Endothelial cell (in vitro differentiated cells): ENCODE measurements at regions not wholly inside any gene's neighbourhood (a gene's known extent, or its start where the extent isn't known, plus 50 kb on each side); places are given as distances from the start of the nearest gene placed in this dataset.
"Not testable (repeated sequence)": the region's sequence is repeated elsewhere in the genome, so short reads cannot be mapped to it uniquely, and the experiment has no call there.

Source experiments
- DNase-seq: peaks from one replicate; pipeline ENCODE4 v3.0.0; 2021; ENCODE audit warnings: low spot score
- H3K27ac Mint-ChIP-seq: one replicate; pipeline ENCODE4 v1.8.0; 2021; ENCODE audit warnings: mixed read lengths, inconsistent platforms; ENCODE audit not compliant: unreplicated experiment
- H3K27me3 Mint-ChIP-seq: one replicate; pipeline ENCODE4 v1.8.0; 2021; ENCODE audit warnings: mild to moderate bottlenecking, moderate library complexity, mixed read lengths, inconsistent platforms; ENCODE audit not compliant: unreplicated experiment
- H3K36me3 Mint-ChIP-seq: one replicate; pipeline ENCODE4 v1.8.0; 2021; ENCODE audit warnings: mild to moderate bottlenecking, low read depth, mixed read lengths, inconsistent platforms; ENCODE audit not compliant: unreplicated experiment
- H3K4me1 Mint-ChIP-seq: one replicate; pipeline ENCODE4 v1.8.0; 2021; ENCODE audit warnings: mild to moderate bottlenecking, mixed read lengths, inconsistent platforms; ENCODE audit not compliant: unreplicated experiment
- H3K4me3 Mint-ChIP-seq: one replicate; pipeline ENCODE4 v1.8.0; 2021; ENCODE audit warnings: mild to moderate bottlenecking, mixed read lengths, inconsistent platforms; ENCODE audit not compliant: unreplicated experiment
- H3K9me3 Mint-ChIP-seq: one replicate; pipeline ENCODE4 v1.8.0; 2021; ENCODE audit warnings: mixed read lengths, inconsistent platforms; ENCODE audit not compliant: unreplicated experiment
- TF ChIP-seq, protein P1 (sequence below): fragments of 200-600 bp; sonication (generic); IDR thresholded peaks from one replicate; pipeline ENCODE4 v1.5.0; 2021; ENCODE audit warnings: antibody characterized with exemption; ENCODE audit not compliant: unreplicated experiment

DNA sequence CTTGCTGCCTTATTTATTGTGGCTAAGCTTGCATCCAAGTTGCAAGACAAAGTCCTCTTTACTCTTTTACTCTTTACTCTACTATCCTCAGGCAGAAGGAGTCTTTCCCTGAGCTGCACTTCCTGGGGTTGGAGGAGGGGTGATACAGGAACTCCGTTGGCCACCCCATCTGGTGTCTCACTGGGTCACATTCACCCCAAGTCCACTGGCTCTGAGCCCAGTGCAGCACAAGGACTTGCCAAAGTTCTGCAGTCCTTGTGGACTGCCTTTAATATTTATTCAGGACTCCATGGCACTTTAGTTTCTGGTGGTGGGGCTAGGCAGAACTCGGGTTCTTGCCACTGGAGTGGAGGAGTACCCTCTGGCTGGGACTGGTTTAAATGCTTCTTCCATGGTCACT, 165.4 kb upstream of the KCNH8 start:
- Mint-ChIP-seq H3K27ac (no peak overlapping the region), H3K27me3 (no peaks in the 10 kb centered on the region), H3K9me3 (no peaks in the 10 kb centered on the region), H3K4me3 (no peak overlapping the region), H3K36me3 (no peaks in the 10 kb centered on the region), H3K4me1 (no peaks in the 10 kb centered on the region)
- DNase-seq, result no peak
- TF ChIP-seq, protein P1, sequence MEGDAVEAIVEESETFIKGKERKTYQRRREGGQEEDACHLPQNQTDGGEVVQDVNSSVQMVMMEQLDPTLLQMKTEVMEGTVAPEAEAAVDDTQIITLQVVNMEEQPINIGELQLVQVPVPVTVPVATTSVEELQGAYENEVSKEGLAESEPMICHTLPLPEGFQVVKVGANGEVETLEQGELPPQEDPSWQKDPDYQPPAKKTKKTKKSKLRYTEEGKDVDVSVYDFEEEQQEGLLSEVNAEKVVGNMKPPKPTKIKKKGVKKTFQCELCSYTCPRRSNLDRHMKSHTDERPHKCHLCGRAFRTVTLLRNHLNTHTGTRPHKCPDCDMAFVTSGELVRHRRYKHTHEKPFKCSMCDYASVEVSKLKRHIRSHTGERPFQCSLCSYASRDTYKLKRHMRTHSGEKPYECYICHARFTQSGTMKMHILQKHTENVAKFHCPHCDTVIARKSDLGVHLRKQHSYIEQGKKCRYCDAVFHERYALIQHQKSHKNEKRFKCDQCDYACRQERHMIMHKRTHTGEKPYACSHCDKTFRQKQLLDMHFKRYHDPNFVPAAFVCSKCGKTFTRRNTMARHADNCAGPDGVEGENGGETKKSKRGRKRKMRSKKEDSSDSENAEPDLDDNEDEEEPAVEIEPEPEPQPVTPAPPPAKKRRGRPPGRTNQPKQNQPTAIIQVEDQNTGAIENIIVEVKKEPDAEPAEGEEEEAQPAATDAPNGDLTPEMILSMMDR, result no peak

DNA sequence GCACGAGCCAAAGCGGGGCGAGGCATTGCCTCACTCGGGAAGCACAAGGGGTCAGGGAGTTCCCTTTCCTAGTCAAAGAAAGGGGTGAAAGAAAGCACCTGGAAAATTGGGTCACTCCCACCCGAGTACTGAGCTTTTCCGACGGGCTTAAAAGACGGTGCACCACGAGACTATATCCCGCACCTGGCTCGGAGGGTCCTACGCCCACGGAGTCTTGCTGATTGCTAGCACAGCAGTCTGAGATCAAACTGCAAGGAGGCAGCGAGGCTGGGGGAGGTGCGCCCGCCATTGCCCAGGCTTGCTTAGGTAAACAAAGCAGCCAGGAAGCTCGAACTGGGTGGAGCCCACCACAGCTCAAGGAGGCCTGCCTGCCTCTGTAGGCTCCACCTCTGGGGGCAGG, 172.2 kb upstream of the KCNH8 start:
- not testable (repeated sequence) for H3K9me3 Mint-ChIP-seq

DNA sequence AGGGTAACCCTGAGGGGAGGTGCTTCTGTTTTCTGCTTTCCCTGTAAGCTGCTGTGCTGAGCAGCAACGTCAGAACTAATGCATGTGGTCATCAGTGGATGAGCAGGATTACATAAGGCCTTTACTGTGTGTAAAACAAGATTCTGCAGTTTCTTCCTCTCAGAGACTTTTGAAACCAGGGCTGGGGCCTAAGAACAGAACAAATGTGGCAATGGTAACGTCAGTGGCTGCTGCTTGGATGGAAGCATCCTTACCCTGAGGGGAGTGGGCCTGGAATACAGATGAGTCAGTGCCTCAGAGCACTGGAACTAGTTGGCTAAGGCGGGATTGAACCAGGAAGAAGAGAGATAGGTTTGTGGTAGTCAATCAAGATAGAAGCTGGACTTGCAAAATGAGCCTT, 180.2 kb upstream of the KCNH8 start:
- Mint-ChIP-seq H3K36me3 (no peaks in the 10 kb centered on the region), H3K4me3 (no peak overlapping the region), H3K27me3 (peaks cover 1% of the 10 kb centered on the region), H3K27ac (no peak overlapping the region), H3K9me3 (no peaks in the 10 kb centered on the region), H3K4me1 (no peaks in the 10 kb centered on the region)
- no peak for DNase-seq
- TF ChIP-seq, protein P1, result no peak

More for the DNA sequence above, 172.2 kb upstream of the KCNH8 start:
- H3K4me3 Mint-ChIP-seq, H3K36me3 Mint-ChIP-seq, H3K27ac Mint-ChIP-seq, H3K27me3 Mint-ChIP-seq, DNase-seq, H3K4me1 Mint-ChIP-seq: not testable (repeated sequence)

DNA sequence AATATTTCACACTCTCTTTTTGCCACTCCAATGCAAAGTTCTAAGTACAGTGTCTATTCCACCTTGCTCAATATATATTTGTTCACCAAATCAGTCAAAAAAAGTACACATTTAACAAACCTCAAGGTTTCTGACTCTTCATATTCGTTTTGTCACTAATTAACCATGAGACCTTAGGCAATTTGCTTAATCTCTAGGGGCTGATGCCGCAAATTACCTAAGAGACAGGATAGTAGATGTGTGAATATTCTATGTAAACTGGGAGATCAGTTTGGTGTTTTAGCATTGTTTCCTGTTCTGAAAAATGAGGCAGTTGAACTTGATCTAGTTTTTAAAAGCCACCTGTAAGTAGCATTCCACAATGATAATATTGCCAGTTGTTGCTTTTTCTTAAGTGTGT, 182.5 kb upstream of the KCNH8 start:
- Mint-ChIP-seq H3K9me3 (no peaks in the 10 kb centered on the region), H3K27ac (no peak overlapping the region), H3K4me1 (no peaks in the 10 kb centered on the region), H3K36me3 (no peaks in the 10 kb centered on the region), H3K27me3 (peaks cover 1% of the 10 kb centered on the region), H3K4me3 (no peak overlapping the region)
- no peak for DNase-seq
- TF ChIP-seq, protein P1, result no peak

DNA sequence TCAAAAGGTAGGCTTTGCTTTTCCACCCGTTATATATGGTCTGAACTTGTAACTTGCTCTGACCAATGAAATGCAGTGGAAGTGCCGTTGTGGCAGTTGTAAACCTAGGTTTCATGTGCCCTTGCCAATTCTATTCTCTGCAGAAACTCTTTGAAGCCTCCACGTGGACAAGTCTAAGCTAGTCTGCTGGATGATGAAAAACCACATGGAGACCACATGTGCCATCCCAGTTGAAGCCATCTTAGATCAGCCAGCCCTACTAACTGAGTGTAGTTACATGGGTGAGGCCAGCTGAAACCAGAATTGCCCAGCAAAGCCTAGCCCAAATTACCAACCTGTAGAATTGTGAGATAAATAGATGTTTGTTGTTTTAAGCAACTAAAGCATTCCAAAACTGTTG, 183.7 kb upstream of the KCNH8 start:
- H3K4me1 Mint-ChIP-seq, result no peaks in the 10 kb centered on the region
- H3K4me3 Mint-ChIP-seq, result no peak overlapping the region
- no peak for DNase-seq

More for the DNA sequence above, 183.7 kb upstream of the KCNH8 start:
- peaks cover 1% of the 10 kb centered on the region for H3K27me3 Mint-ChIP-seq
- H3K9me3 Mint-ChIP-seq, result no peaks in the 10 kb centered on the region
- TF ChIP-seq, protein P1, result no peak
- no peaks in the 10 kb centered on the region for H3K36me3 Mint-ChIP-seq
- no peak overlapping the region for H3K27ac Mint-ChIP-seq
